GM21528 (cell line): ENCODE measurements at regions not wholly inside any gene's neighbourhood (a gene's known extent, or its start where the extent isn't known, plus 50 kb on each side); places are given as distances from the start of the nearest gene placed in this dataset.

ENCODE experiments used
- ATAC-seq: cut with Tn5 transposase; IDR thresholded peaks from one replicate; pipeline ENCODE4 v1.9.1; 2021; ENCODE audit warnings: mild to moderate bottlenecking, moderate library complexity; ENCODE audit not compliant: unreplicated experiment, low FRiP score

GRCh38 chr3:117528688-117529087 is 819.1 kb downstream of the TUSC7 start:
- ATAC-seq, result no peak

- ATAC-seq, result no peak
Observed at GRCh38 chr3:117531078-117531767, 821.6 kb downstream of the TUSC7 start.

- ATAC-seq, result no peak
Observed at GRCh38 chr3:117532268-117532667, 822.7 kb downstream of the TUSC7 start.

- no peak for ATAC-seq
Observed at GRCh38 chr3:117534138-117534537, 824.6 kb downstream of the TUSC7 start.

- ATAC-seq, result no peak
Observed at GRCh38 chr3:117536006-117536405, 826.4 kb downstream of the TUSC7 start.

GRCh38 chr3:117537949-117538348 is 828.4 kb downstream of the TUSC7 start:
- ATAC-seq, result no peak

- ATAC-seq, result no peak
Observed at GRCh38 chr3:117539729-117540128, 830.1 kb downstream of the TUSC7 start.

- no peak for ATAC-seq
Observed at GRCh38 chr3:117540597-117540996, 831.0 kb downstream of the TUSC7 start.

- ATAC-seq, result no peak
Observed at GRCh38 chr3:117541721-117542120, 832.1 kb downstream of the TUSC7 start.

- ATAC-seq, result no peak
Observed at GRCh38 chr3:117543521-117543920, 833.9 kb downstream of the TUSC7 start.

GRCh38 chr3:117545484-117545883 is 835.9 kb downstream of the TUSC7 start:
- ATAC-seq, result no peak

GRCh38 chr3:117547956-117548550 is 838.5 kb downstream of the TUSC7 start:
- no peak for ATAC-seq

GRCh38 chr3:117548600-117548999 is 839.0 kb downstream of the TUSC7 start:
- no peak for ATAC-seq

GRCh38 chr3:117549716-117550115 is 840.1 kb downstream of the TUSC7 start:
- no peak for ATAC-seq

- ATAC-seq, result no peak
Observed at GRCh38 chr3:117550766-117551165, 841.2 kb downstream of the TUSC7 start.

GRCh38 chr3:117553461-117553860 is 843.9 kb downstream of the TUSC7 start:
- ATAC-seq, result peak; percentile 84

GRCh38 chr3:117556646-117557407 is 847.2 kb downstream of the TUSC7 start:
- ATAC-seq, result no peak

- no peak for ATAC-seq
Observed at GRCh38 chr3:117557464-117558090, 848.0 kb downstream of the TUSC7 start.

GRCh38 chr3:117558681-117559080 is 849.1 kb downstream of the TUSC7 start:
- no peak for ATAC-seq

GRCh38 chr3:117562000-117562399 is 852.4 kb downstream of the TUSC7 start:
- ATAC-seq, result no peak

GRCh38 chr3:117563063-117563462 is 853.5 kb downstream of the TUSC7 start:
- no peak for ATAC-seq
